Thymus (tissue), 11 donors: ENCODE measurements at regions not wholly inside any gene's neighbourhood (a gene's known extent, or its start where the extent isn't known, plus 50 kb on each side); places are given as distances from the start of the nearest gene placed in this dataset.

Experiments used
- DNase-seq, 9 donors: peaks; one replicate each; pipeline ENCODE4 v3.0.0-alpha.2; 2013; ENCODE audit warnings: low spot score in 9 of 9, low read depth in 6 of 9, missing footprints in 1 of 9
- H3K27ac ChIP-seq, 2 donors: one replicate each; pipeline ENCODE4 v1.5.1; 2013; ENCODE audit warnings: control low read depth in 1 of 2, low read depth in 1 of 2, low read length in 1 of 2, mild to moderate bottlenecking in 1 of 2, moderate library complexity in 1 of 2
- H3K27me3 ChIP-seq, 2 donors: one replicate each; pipeline ENCODE4 v1.5.1; 2013; ENCODE audit warnings: low read length in 1 of 2; ENCODE audit not compliant: control insufficient read depth in 2 of 2, insufficient read depth in 1 of 2
- H3K36me3 ChIP-seq, 2 donors: one replicate each; pipeline ENCODE4 v1.5.1; 2013; ENCODE audit warnings: low read length in 1 of 2, mild to moderate bottlenecking in 1 of 2, moderate library complexity in 1 of 2; ENCODE audit not compliant: control insufficient read depth in 2 of 2, insufficient read depth in 2 of 2
- H3K4me1 ChIP-seq, 2 donors: one replicate each; pipeline ENCODE4 v1.5.1; 2013; ENCODE audit warnings: low read length in 2 of 2; ENCODE audit not compliant: control insufficient read depth in 2 of 2, insufficient read depth in 2 of 2
- H3K4me3 ChIP-seq, 2 donors: one replicate each; pipeline ENCODE4 v1.5.1; 2013; ENCODE audit warnings: low read length in 2 of 2, control low read depth in 1 of 2, mild to moderate bottlenecking in 1 of 2
- H3K9me3 ChIP-seq, 2 donors: one replicate each; pipeline ENCODE4 v1.5.1; 2013; ENCODE audit warnings: low read length in 1 of 2, mild to moderate bottlenecking in 1 of 2; ENCODE audit not compliant: control insufficient read depth in 2 of 2, insufficient read depth in 1 of 2
- WGBS: extraction: QIAGEN DNeasy Blood & Tissue Kit; methylation state at CpG from one replicate; pipeline ENCODE4 v1.1.7; 2013; 5-methylcytosine and 5-hydroxymethylcytosine counted together
- donor health status: healthy.

DNA sequence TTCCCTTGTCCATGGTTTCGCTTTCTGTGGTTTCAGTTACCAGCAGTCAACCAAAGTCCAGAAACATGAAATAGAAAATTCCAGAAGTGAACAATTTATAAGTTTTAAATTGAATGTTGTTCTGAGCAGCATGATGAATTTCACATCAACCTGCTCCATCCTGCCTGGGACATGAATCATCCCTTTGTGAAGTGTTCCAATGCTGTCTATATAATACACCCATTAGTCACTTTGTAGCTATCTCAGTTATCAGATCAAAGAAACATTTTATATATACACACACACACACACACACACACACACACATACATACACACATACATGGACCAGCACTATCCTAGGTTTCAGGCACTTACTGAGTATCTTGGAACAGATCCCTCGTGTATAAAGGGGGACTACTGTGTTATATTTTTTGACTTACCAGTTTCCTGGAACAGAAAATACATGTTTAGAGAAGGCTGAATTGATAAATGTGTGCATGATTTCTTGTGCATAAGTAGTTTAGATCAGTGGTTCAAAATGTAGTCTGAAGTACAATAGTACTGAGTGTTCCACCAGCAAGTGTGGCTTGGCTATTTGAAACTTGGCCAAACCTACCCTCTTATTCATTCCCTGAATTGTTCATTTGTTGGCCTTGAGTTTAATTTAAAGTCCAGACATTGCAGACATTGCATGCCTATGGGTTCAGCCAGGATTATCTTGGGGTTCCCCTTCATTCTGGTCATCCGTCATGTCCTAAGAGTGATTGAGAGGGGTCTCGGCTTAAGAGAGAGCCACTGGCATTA, 510.0 kb downstream of the GADD45G start:
- Histone ChIP-seq H3K9me3 (no peaks in the 10 kb centered on the region), H3K4me3 (no peak overlapping the region)

GRCh38 chr9:90121762-90122161, 517.0 kb downstream of the GADD45G start:
- Histone ChIP-seq H3K4me3 (no peak overlapping the region), H3K4me1 (no peaks in the 10 kb centered on the region), H3K27ac (no peak overlapping the region), H3K27me3 (no peaks in the 10 kb centered on the region), H3K36me3 (no peaks in the 10 kb centered on the region), H3K9me3 (no peaks in the 10 kb centered on the region)
- DNase-seq: no peak
- 93% methylated on average over 7 of the region's 7 CpGs for WGBS

More for the DNA sequence above, 510.0 kb downstream of the GADD45G start:
- no peak for DNase-seq
- Histone ChIP-seq H3K27me3 (no peaks in the 10 kb centered on the region), H3K36me3 (no peaks in the 10 kb centered on the region), H3K27ac (no peak overlapping the region), H3K4me1 (no peaks in the 10 kb centered on the region)
- WGBS: 96% methylated on average over 4 of the region's 4 CpGs

DNA sequence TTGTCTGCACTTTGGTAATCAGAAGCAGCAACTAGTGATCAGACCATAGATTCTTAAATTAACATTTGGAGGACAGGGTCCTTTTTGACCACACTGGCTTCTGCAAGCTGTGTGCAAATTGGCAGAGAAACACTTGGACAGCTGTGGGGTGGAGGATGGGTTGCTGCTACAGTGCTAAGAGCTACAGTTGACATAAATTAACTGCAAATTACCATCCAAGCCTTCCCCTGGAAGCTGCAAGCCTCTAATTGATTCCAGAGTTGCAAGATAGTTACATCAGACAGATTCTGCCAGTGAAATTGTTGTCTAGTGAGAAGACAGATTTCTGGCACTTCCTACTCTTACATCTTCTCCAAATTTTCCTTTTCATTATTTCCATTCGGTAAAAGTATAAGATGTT, 517.7 kb downstream of the DIRAS2 start:
- Histone ChIP-seq H3K4me1 (no peaks in the 10 kb centered on the region), H3K27me3 (no peaks in the 10 kb centered on the region), H3K36me3 (no peaks in the 10 kb centered on the region), H3K27ac (no peak overlapping the region), H3K4me3 (no peak overlapping the region), H3K9me3 (no peaks in the 10 kb centered on the region)
- DNase-seq: no peak
- 89% methylated on average over 1 of the region's 1 CpG for whole genome bisulfite sequencing

GRCh38 chr9:90127923-90128322, 514.7 kb downstream of the DIRAS2 start:
- Histone ChIP-seq H3K4me1 (no peaks in the 10 kb centered on the region), H3K27me3 (peaks cover 0 to 5% of the 10 kb centered on the region in 2 donors), H3K36me3 (no peaks in the 10 kb centered on the region), H3K4me3 (no peak overlapping the region), H3K27ac (no peak overlapping the region), H3K9me3 (no peaks in the 10 kb centered on the region)
- 95% methylated on average over 5 of the region's 5 CpGs for WGBS
- no peak for DNase-seq

DNA sequence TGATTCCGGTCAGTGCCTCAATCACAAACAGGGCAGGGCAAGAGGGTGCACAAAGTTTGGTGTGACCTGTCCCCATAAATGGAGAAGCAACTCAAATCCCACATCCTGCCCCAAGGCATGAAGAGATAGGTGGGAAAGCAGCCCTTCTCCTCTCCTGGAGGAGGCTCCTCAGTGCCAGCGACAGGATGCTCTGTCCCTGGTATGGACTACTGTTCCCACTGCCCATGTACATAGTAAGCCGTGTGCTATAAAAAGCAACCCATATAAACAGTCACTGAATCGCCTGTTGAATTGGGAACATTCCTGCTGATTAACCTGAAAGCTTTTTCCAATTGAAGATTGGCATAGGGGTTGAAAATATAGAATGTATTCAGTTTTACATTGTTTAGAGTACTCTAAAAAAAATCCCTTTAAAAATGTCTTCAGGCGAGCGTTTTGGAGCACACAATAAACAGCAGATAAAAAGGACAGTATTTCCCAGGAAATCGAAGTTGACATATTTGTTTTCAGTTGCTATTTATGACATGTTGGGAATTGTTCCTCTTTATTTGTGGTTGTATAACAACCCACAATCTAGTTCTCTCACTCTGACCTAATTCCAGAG, 513.9 kb downstream of the DIRAS2 start:
- H3K4me3 ChIP-seq: no peak overlapping the region
- no peaks in the 10 kb centered on the region for H3K36me3 ChIP-seq
- H3K27me3 ChIP-seq: peaks cover 0 to 5% of the 10 kb centered on the region in 2 donors
- no peak overlapping the region for H3K27ac ChIP-seq
- no peak for DNase-seq
- H3K4me1 ChIP-seq: no peaks in the 10 kb centered on the region
- WGBS: 93% methylated on average over 7 of the region's 7 CpGs
- H3K9me3 ChIP-seq: no peaks in the 10 kb centered on the region

DNA sequence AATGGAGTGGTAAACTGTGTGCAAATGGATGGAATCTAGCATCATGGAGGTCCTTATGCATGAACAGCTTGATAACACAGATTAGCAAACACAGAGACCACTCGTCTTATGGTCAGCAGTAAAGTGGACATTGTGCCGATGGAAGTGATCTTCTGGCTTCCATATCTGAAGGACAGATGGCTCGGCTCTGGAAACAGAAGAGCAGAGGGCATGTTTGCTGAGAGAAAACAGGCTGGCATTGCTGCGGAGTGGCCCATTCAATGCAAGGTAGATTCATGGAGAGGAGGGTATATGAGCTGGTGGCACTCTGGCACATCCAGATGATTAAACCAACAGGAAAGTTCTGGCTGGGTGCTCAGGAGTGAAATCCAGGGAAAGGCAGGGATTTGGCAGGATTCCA, 513.2 kb downstream of the DIRAS2 start:
- H3K4me3 ChIP-seq: no peak overlapping the region
- H3K9me3 ChIP-seq: no peaks in the 10 kb centered on the region
- peaks cover 0 to 5% of the 10 kb centered on the region in 2 donors for H3K27me3 ChIP-seq
- no peak overlapping the region for H3K27ac ChIP-seq
- WGBS: 97% methylated on average over 4 of the region's 4 CpGs
- no peaks in the 10 kb centered on the region for H3K4me1 ChIP-seq
- DNase-seq: no peak
- no peaks in the 10 kb centered on the region for H3K36me3 ChIP-seq

- WGBS: 91% methylated on average over 7 of the region's 7 CpGs
Observed at GRCh38 chr9:90131568-90131967, 511.1 kb downstream of the DIRAS2 start.

GRCh38 chr9:90132866-90133265, 509.8 kb downstream of the DIRAS2 start:
- no peak overlapping the region for H3K4me3 ChIP-seq
- H3K27ac ChIP-seq: no peak overlapping the region
- no peaks in the 10 kb centered on the region for H3K36me3 ChIP-seq
- no peaks in the 10 kb centered on the region for H3K4me1 ChIP-seq
- peaks cover 0 to 7% of the 10 kb centered on the region in 2 donors for H3K27me3 ChIP-seq
- no peaks in the 10 kb centered on the region for H3K9me3 ChIP-seq
- no peak for DNase-seq

More at GRCh38 chr9:90131568-90131967, 511.1 kb downstream of the DIRAS2 start:
- no peak overlapping the region for H3K27ac ChIP-seq
- no peaks in the 10 kb centered on the region for H3K36me3 ChIP-seq
- no peak for DNase-seq
- H3K4me3 ChIP-seq: no peak overlapping the region
- no peaks in the 10 kb centered on the region for H3K9me3 ChIP-seq
- no peaks in the 10 kb centered on the region for H3K4me1 ChIP-seq
- H3K27me3 ChIP-seq: peaks cover 0 to 7% of the 10 kb centered on the region in 2 donors

DNA sequence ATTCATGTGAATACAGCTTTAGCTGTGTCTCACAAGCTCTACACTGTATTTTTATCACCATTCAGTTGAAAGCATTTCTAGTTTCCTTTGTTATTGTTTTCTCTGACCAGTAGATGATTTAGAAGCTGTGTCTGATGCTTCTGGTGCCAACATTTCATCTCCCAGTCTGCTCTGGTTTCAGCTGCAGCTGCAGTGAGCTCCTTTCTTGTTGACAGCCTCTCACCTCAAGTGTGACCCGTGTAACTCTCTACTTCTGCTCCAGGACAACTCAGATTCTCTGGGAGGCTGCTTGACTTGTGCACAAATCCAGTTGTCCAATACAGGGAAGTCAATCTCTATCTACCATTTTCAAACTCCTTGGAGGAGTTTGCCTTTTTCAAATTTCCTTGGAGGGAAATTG, 504.8 kb downstream of the DIRAS2 start:
- H3K9me3 ChIP-seq: no peaks in the 10 kb centered on the region
- H3K4me1 ChIP-seq: no peaks in the 10 kb centered on the region
- H3K4me3 ChIP-seq: no peak overlapping the region
- WGBS: 84% methylated on average over 1 of the region's 1 CpG
- DNase-seq: no peak
- no peak overlapping the region for H3K27ac ChIP-seq
- no peaks in the 10 kb centered on the region for H3K36me3 ChIP-seq
- H3K27me3 ChIP-seq: peaks cover 0 to 2% of the 10 kb centered on the region in 2 donors
